ENCODE measurements at regions not wholly inside any gene's neighbourhood (a gene's known extent, or its start where the extent isn't known, plus 50 kb on each side); places are given as distances from the start of the nearest gene placed in this dataset.
A peak's percentile ranks its signal among the peaks of the same experiment; 100 is the strongest.

- Histone ChIP-seq H3K4me1 (ENCODE audit: control insufficient read depth, extremely low read depth, insufficient read depth, low read length) (peaks cover 15% of the 10 kb centered on the region), H3K27me3 (ENCODE audit: control insufficient read depth, extremely low read depth, insufficient read depth, low read length) (no peaks in the 10 kb centered on the region), H3K36me3 (ENCODE audit: control insufficient read depth in 2 of 2, extremely low read depth in 1 of 2, insufficient read depth in 2 of 2, low read length in 2 of 2) (no peaks in the 10 kb centered on the region), H3K27ac (ENCODE audit: control insufficient read depth, insufficient read depth, low read length) (no peak overlapping the region), H3K4me3 (ENCODE audit: control insufficient read depth in 2 of 3, extremely low read depth in 1 of 3, insufficient read depth in 2 of 3, low read depth in 1 of 3, low read length in 3 of 3) (no peak overlapping the region), H3K79me2 (ENCODE audit: control insufficient read depth, insufficient read depth, low read length) (no peaks in the 10 kb centered on the region), H3K9me1 (ENCODE audit: control insufficient read depth, extremely low read depth, insufficient read depth, low read length) (no peaks in the 10 kb centered on the region), H4K20me1 (ENCODE audit: control insufficient read depth, extremely low read depth, insufficient read depth, low read length) (no peaks in the 10 kb centered on the region), H3K4me2 (ENCODE audit: control insufficient read depth, extremely low read depth, insufficient read depth, low read depth, low read length) (no peak overlapping the region), H2AFZ (ENCODE audit: control insufficient read depth, low read length) (no peak overlapping the region), H3K9me3 (ENCODE audit: control insufficient read depth, low read depth, low read length) (no peaks in the 10 kb centered on the region), H3K9ac (ENCODE audit: control insufficient read depth, extremely low read depth, insufficient read depth, low read length) (no peak overlapping the region)
- no peak for DNase-seq (ENCODE audit: low read depth, low spot score)
- no peak for TF ChIP-seq CTCF (optimal IDR thresholded peaks at IDR 0.05 in 1 of 3, IDR thresholded peaks at IDR 0.05 in 1 of 3, conservative IDR thresholded peaks at IDR 0.05 in 1 of 3; ENCODE audit: extremely low read depth in 1 of 3, insufficient read depth in 2 of 3, low read length in 3 of 3)
- no peak for TF ChIP-seq EZH2 (IDR thresholded peaks at IDR 0.05; ENCODE audit: low read length)
- no peak for FAIRE-seq
- dilution Hi-C loops (cut with MboI; ENCODE audit: extremely low pct_ligation_motif_present, low sequenced_read_pairs): no loop called here
Observed at GRCh38 chr4:129379429-129379828, 283.5 kb downstream of the C4orf33 start.

GRCh38 chr4:129384974-129385373 lies 289.0 kb downstream of the C4orf33 start:
- Histone ChIP-seq H3K4me2 (ENCODE audit: control insufficient read depth, extremely low read depth, insufficient read depth, low read depth, low read length) (peak overlapping the region; percentile 12), H3K9ac (ENCODE audit: control insufficient read depth, extremely low read depth, insufficient read depth, low read length) (no peak overlapping the region), H3K27ac (ENCODE audit: control insufficient read depth, insufficient read depth, low read length) (no peak overlapping the region), H4K20me1 (ENCODE audit: control insufficient read depth, extremely low read depth, insufficient read depth, low read length) (no peaks in the 10 kb centered on the region), H2AFZ (ENCODE audit: control insufficient read depth, low read length) (no peak overlapping the region), H3K9me1 (ENCODE audit: control insufficient read depth, extremely low read depth, insufficient read depth, low read length) (no peaks in the 10 kb centered on the region), H3K9me3 (ENCODE audit: control insufficient read depth, low read depth, low read length) (no peaks in the 10 kb centered on the region), H3K4me1 (ENCODE audit: control insufficient read depth, extremely low read depth, insufficient read depth, low read length) (peaks cover 8% of the 10 kb centered on the region), H3K4me3 (ENCODE audit: control insufficient read depth in 2 of 3, extremely low read depth in 1 of 3, insufficient read depth in 2 of 3, low read depth in 1 of 3, low read length in 3 of 3) (no peak overlapping the region), H3K36me3 (ENCODE audit: control insufficient read depth in 2 of 2, extremely low read depth in 1 of 2, insufficient read depth in 2 of 2, low read length in 2 of 2) (no peaks in the 10 kb centered on the region), H3K79me2 (ENCODE audit: control insufficient read depth, insufficient read depth, low read length) (no peaks in the 10 kb centered on the region), H3K27me3 (ENCODE audit: control insufficient read depth, extremely low read depth, insufficient read depth, low read length) (no peaks in the 10 kb centered on the region)
- FAIRE-seq (peak; percentile 65), DNase-seq (ENCODE audit: low read depth, low spot score) (peak; percentile 15)
- TF ChIP-seq CTCF (optimal IDR thresholded peaks at IDR 0.05 in 1 of 3, IDR thresholded peaks at IDR 0.05 in 1 of 3, conservative IDR thresholded peaks at IDR 0.05 in 1 of 3; ENCODE audit: extremely low read depth in 1 of 3, insufficient read depth in 2 of 3, low read length in 3 of 3): no peak
- TF ChIP-seq EZH2 (IDR thresholded peaks at IDR 0.05; ENCODE audit: low read length): no peak
- dilution Hi-C loops (cut with MboI; ENCODE audit: extremely low pct_ligation_motif_present, low sequenced_read_pairs): no loop called here
